ENCODE measurements at regions not wholly inside any gene's neighbourhood (a gene's known extent, or its start where the extent isn't known, plus 50 kb on each side); places are given as distances from the start of the nearest gene placed in this dataset.

- no peak for DNase-seq (ENCODE audit: low read depth in 2 of 2)
- no peak for TF ChIP-seq CTCF (IDR thresholded peaks at IDR 0.05; ENCODE audit: low read depth, low read length)
- H3K4me3 ChIP-seq (replicated peaks in 1 of 2; ENCODE audit: low read depth in 2 of 2, low read length in 2 of 2): no peak overlapping the region
Observed at GRCh38 chr1:105396001-105396400, 1646.3 kb downstream of the AMY1C start.

- H3K4me3 ChIP-seq (replicated peaks in 1 of 2; ENCODE audit: low read depth in 2 of 2, low read length in 2 of 2): no peak overlapping the region
- TF ChIP-seq CTCF (IDR thresholded peaks at IDR 0.05; ENCODE audit: low read depth, low read length): no peak
- DNase-seq (ENCODE audit: low read depth in 2 of 2): no peak
Observed at GRCh38 chr1:105398909-105399308, 1649.2 kb downstream of the AMY1C start.

GRCh38 chr1:105399716-105400115 is 1650.0 kb downstream of the AMY1C start:
- no peak for DNase-seq (ENCODE audit: low read depth in 2 of 2)
- no peak overlapping the region for H3K4me3 ChIP-seq (replicated peaks in 1 of 2; ENCODE audit: low read depth in 2 of 2, low read length in 2 of 2)
- TF ChIP-seq CTCF (IDR thresholded peaks at IDR 0.05; ENCODE audit: low read depth, low read length): no peak

GRCh38 chr1:105416261-105416660 is 1640.2 kb upstream of the PRMT6 start:
- TF ChIP-seq CTCF (IDR thresholded peaks at IDR 0.05; ENCODE audit: low read depth, low read length): no peak
- H3K4me3 ChIP-seq (replicated peaks in 1 of 2; ENCODE audit: low read depth in 2 of 2, low read length in 2 of 2): no peak overlapping the region
- no peak for DNase-seq (ENCODE audit: low read depth in 2 of 2)

GRCh38 chr1:105419030-105419429 is 1637.4 kb upstream of the PRMT6 start:
- no peak for DNase-seq (ENCODE audit: low read depth in 2 of 2)
- no peak for TF ChIP-seq CTCF (IDR thresholded peaks at IDR 0.05; ENCODE audit: low read depth, low read length)
- no peak overlapping the region for H3K4me3 ChIP-seq (replicated peaks in 1 of 2; ENCODE audit: low read depth in 2 of 2, low read length in 2 of 2)

GRCh38 chr1:105427543-105427942 is 1628.9 kb upstream of the PRMT6 start:
- H3K4me3 ChIP-seq (replicated peaks in 1 of 2; ENCODE audit: low read depth in 2 of 2, low read length in 2 of 2): no peak overlapping the region
- peak in 1 of 2 donors; percentile 3 for DNase-seq (ENCODE audit: low read depth in 2 of 2)
- TF ChIP-seq CTCF (IDR thresholded peaks at IDR 0.05; ENCODE audit: low read depth, low read length): no peak

- TF ChIP-seq CTCF (IDR thresholded peaks at IDR 0.05; ENCODE audit: low read depth, low read length): no peak
- H3K4me3 ChIP-seq (replicated peaks in 1 of 2; ENCODE audit: low read depth in 2 of 2, low read length in 2 of 2): no peak overlapping the region
- DNase-seq (ENCODE audit: low read depth in 2 of 2): no peak
Observed at GRCh38 chr1:105436589-105437259, 1619.8 kb upstream of the PRMT6 start.

All from cardiac fibroblast (primary cell).